WERI-Rb-1 (cell line): ENCODE measurements at regions not wholly inside any gene's neighbourhood (a gene's known extent, or its start where the extent isn't known, plus 50 kb on each side); places are given as distances from the start of the nearest gene placed in this dataset.
"Not testable (repeated sequence)": the region's sequence is repeated elsewhere in the genome, so short reads cannot be mapped to it uniquely, and the experiment has no call there.

ENCODE experiments used
- DNase-seq: peaks from one replicate; pipeline ENCODE4 v3.0.0-alpha.2; 2020
- H3K27ac ChIP-seq: fragments of 250-450 bp; sonication (Bioruptor Pico); 2 replicates; pipeline ENCODE4 v1.5.1; 2020; ENCODE audit warnings: mild to moderate bottlenecking, moderate library complexity
- H3K27me3 ChIP-seq: fragments of 250-450 bp; sonication (Bioruptor Pico); 2 replicates; pipeline ENCODE4 v1.5.1; 2021; ENCODE audit warnings: mild to moderate bottlenecking, low read depth, moderate library complexity; ENCODE audit not compliant: insufficient read depth, severe bottlenecking
- H3K36me3 ChIP-seq: fragments of 250-450 bp; sonication (Bioruptor Pico); 2 replicates; pipeline ENCODE4 v1.5.1; 2020; ENCODE audit warnings: mild to moderate bottlenecking, moderate library complexity
- H3K4me3 ChIP-seq: 2 replicates; pipeline ENCODE4 v1.5.1; 2011; ENCODE audit warnings: low read depth, mild to moderate bottlenecking, control low read depth, low read length
- H3K9me3 ChIP-seq: fragments of 250-450 bp; sonication (Bioruptor Pico); 2 replicates; pipeline ENCODE4 v1.5.1; 2021; ENCODE audit warnings: mild to moderate bottlenecking, moderate library complexity; ENCODE audit not compliant: severe bottlenecking
- CTCF ChIP-seq: IDR thresholded peaks from 2 replicates; pipeline ENCODE4 v1.5.1; 2011; ENCODE audit warnings: low read depth, mild to moderate bottlenecking, control low read depth, inconsistent platforms, low read length

GRCh38 chr14:104304451-104305351 is 166.3 kb downstream of the KIF26A start:
- H3K4me3 ChIP-seq = no peak overlapping the region
- H3K36me3 ChIP-seq = no peaks in the 10 kb centered on the region
- peaks cover 3% of the 10 kb centered on the region for H3K9me3 ChIP-seq
- no peak overlapping the region for H3K27ac ChIP-seq
- no peaks in the 10 kb centered on the region for H3K27me3 ChIP-seq
- no peak for TF ChIP-seq CTCF
- no peak for DNase-seq

DNA sequence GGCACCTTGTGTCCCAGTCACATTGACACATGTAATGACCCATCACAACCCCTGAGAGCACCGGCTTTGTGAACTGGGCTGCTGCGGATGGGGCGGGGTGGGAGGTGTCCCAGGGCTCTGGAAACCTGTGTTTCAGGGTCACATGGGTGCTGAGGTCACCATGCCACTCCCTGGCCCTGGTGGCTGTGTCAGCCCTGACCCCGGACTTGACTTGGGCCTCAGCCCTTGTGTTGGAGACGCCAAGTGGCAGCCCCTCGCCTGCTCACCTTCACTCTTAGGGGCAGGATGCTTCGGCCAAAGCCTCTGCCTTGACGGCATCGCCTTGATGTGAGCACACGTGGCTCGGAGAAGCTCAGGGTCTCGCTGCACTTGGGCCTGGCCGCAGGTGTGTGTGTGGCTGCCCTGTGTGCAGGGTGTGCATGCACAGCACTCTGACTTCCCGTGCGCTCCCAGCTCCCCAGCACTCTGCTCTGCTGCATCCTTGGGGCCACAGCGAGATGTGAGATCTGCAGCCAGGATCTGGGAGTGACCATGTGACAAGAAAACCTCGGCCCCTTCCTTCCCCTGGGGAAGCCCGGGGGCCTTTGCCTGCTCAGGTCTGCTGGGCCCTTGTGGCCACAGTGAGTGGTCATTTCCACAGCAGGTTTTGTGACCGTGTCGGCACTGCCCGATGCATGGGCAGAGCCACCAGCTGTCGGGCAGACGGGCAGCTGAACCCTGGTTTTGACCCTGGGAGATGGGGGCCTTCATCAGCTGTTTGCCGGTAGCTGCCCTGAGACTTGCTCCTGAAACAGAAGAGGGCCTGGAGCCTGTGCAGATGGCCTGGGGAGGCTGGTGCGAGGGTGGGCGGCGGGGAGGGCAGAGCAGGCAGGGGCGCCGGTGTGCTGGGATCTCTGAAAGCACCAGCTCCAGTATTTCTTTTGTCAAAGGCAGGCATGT is 167.4 kb downstream of the KIF26A start:
- no peaks in the 10 kb centered on the region for H3K27me3 ChIP-seq
- no peak overlapping the region for H3K27ac ChIP-seq
- no peak for DNase-seq
- TF ChIP-seq CTCF = no peak
- no peak overlapping the region for H3K4me3 ChIP-seq
- peaks cover 3% of the 10 kb centered on the region for H3K9me3 ChIP-seq
- H3K36me3 ChIP-seq = no peaks in the 10 kb centered on the region

DNA sequence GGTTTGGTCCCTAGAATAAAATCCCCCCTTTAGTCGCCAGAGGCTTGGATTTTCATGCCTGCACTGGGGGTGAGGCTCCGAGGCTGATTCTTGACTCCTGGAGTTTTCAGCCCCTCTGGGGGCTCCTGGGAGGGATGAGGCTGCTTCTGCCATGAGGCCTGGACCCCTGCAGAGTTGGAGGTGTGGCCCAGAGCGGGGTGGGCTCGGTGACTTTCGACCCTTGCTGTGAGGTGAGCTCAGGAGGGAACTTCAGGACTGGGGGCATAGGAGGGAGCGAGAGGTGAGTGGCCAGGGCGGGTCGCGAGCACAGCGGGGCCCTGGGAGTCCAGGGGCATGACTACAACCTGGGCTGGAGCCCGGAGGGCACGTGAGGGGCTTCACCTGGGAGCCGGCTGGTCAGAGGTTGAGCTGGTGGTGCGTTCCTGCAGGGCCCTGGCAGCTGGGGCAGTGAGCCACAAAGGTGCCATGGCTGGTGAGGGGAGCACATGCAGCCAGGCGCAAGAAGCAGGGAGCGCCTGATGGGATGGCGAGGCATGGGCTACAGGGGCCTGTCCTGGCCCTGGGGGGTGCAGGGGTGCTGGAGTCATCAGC is 168.2 kb downstream of the KIF26A start:
- H3K27ac ChIP-seq = no peak overlapping the region
- H3K9me3 ChIP-seq = peaks cover 3% of the 10 kb centered on the region
- DNase-seq = no peak
- H3K4me3 ChIP-seq = no peak overlapping the region
- no peaks in the 10 kb centered on the region for H3K27me3 ChIP-seq
- no peaks in the 10 kb centered on the region for H3K36me3 ChIP-seq
- no peak for TF ChIP-seq CTCF

- no peak for DNase-seq
- Histone ChIP-seq H3K9me3 (peaks cover 3% of the 10 kb centered on the region), H3K4me3 (no peak overlapping the region), H3K36me3 (no peaks in the 10 kb centered on the region), H3K27me3 (no peaks in the 10 kb centered on the region), H3K27ac (no peak overlapping the region)
- TF ChIP-seq CTCF = no peak
Observed at GRCh38 chr14:104307246-104307626, 168.8 kb downstream of the KIF26A start.

- no peak for DNase-seq
- Histone ChIP-seq H3K4me3 (no peak overlapping the region), H3K27ac (no peak overlapping the region), H3K9me3 (peaks cover 3% of the 10 kb centered on the region), H3K36me3 (no peaks in the 10 kb centered on the region), H3K27me3 (no peaks in the 10 kb centered on the region)
- TF ChIP-seq CTCF = no peak
Observed at GRCh38 chr14:104307627-104308401, 169.4 kb downstream of the KIF26A start.

DNA sequence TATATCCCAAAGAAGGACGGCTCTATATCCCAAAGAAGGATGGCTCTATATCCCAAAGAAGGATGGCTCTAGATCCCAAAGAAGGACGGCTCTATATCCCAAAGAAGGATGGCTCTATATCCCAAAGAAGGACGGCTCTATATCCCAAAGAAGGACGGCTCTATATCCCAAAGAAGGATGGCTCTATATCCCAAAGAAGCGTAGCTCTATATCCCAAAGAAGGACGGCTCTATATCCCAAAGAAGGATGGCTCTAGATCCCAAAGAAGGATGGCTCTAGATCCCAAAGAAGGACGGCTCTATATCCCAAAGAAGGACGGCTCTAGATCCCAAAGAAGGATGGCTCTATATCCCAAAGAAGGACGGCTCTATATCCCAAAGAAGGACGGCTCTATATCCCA is 170.1 kb downstream of the KIF26A start:
- DNase-seq, H3K27ac ChIP-seq, H3K4me3 ChIP-seq, H3K27me3 ChIP-seq, H3K36me3 ChIP-seq, H3K9me3 ChIP-seq: not testable (repeated sequence)
